ENCODE measurements at regions not wholly inside any gene's neighbourhood (a gene's known extent, or its start where the extent isn't known, plus 50 kb on each side); places are given as distances from the start of the nearest gene placed in this dataset.

DNA sequence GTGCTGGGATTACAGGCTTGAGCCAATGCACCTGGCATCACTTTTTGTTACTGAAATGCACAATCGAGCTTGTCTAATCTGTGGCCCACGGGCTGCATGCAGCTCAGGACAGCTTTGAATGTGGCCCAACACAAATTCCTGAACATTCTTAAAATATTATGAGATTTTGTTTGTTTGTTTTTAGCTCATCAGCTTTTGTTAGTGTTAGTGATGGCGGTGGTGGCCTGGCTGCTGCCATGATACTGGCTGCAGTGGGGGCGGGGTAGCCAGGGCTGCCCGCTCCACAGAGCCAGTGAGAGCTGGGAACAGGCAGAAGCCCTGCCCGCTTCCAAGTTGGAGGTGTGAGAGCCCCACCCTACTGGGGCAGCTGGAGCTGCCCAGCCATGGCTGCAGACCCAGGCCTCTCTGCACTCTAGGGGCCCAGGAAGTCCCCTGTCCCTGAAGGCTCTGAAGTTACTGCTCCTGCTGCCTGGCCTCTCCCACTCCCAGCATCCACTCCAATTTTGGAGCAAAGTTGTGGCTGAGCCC lies 76.6 kb upstream of the SHB start:
- H3K27ac ChIP-seq (ENCODE audit: low read depth, low read length, poor library complexity, severe bottlenecking): no peak overlapping the region
- H3K9me3 ChIP-seq (ENCODE audit: low read length): no peaks in the 10 kb centered on the region
- TF ChIP-seq, protein P1, sequence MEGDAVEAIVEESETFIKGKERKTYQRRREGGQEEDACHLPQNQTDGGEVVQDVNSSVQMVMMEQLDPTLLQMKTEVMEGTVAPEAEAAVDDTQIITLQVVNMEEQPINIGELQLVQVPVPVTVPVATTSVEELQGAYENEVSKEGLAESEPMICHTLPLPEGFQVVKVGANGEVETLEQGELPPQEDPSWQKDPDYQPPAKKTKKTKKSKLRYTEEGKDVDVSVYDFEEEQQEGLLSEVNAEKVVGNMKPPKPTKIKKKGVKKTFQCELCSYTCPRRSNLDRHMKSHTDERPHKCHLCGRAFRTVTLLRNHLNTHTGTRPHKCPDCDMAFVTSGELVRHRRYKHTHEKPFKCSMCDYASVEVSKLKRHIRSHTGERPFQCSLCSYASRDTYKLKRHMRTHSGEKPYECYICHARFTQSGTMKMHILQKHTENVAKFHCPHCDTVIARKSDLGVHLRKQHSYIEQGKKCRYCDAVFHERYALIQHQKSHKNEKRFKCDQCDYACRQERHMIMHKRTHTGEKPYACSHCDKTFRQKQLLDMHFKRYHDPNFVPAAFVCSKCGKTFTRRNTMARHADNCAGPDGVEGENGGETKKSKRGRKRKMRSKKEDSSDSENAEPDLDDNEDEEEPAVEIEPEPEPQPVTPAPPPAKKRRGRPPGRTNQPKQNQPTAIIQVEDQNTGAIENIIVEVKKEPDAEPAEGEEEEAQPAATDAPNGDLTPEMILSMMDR (IDR thresholded peaks at IDR 0.05; ENCODE audit: low read length): no peak
- TF ChIP-seq EZH2 (IDR thresholded peaks at IDR 0.05; ENCODE audit: borderline replicate concordance, low read length): no peak
- no peaks in the 10 kb centered on the region for H3K9me2 ChIP-seq (ENCODE audit: low read depth, low read length)
- H3K4me3 ChIP-seq (ENCODE audit: low read depth, low read length, poor library complexity, severe bottlenecking): no peak overlapping the region
- no peak overlapping the region for H3K9ac ChIP-seq (ENCODE audit: low read length)
- no peak overlapping the region for H3K4me2 ChIP-seq (ENCODE audit: low read length)
- no peaks in the 10 kb centered on the region; the same call in 1 of the 2 replicates for H3K36me3 ChIP-seq (ENCODE audit: insufficient read depth, low read length)
- no peaks in the 10 kb centered on the region for H3F3A ChIP-seq (ENCODE audit: insufficient read depth, low read length)
- no peaks in the 10 kb centered on the region for H4K20me1 ChIP-seq (ENCODE audit: insufficient read depth, low read length)
- no peaks in the 10 kb centered on the region for H3K4me1 ChIP-seq (ENCODE audit: insufficient read depth, low read length, severe bottlenecking)
- H3K79me2 ChIP-seq (ENCODE audit: insufficient read depth, low read length): no peaks in the 10 kb centered on the region
- peaks cover 4% of the 10 kb centered on the region; the same call in 1 of the 2 replicates for H3K27me3 ChIP-seq (ENCODE audit: insufficient read depth, low read length)
- no peak overlapping the region for H2AFZ ChIP-seq (ENCODE audit: low read length)

- Histone ChIP-seq H3K27ac (ENCODE audit: low read depth, low read length, poor library complexity, severe bottlenecking) (no peak overlapping the region), H3K4me2 (ENCODE audit: low read length) (no peak overlapping the region), H3K4me3 (ENCODE audit: low read depth, low read length, poor library complexity, severe bottlenecking) (no peak overlapping the region), H3K79me2 (ENCODE audit: insufficient read depth, low read length) (no peaks in the 10 kb centered on the region), H3F3A (ENCODE audit: insufficient read depth, low read length) (no peaks in the 10 kb centered on the region), H3K9me2 (ENCODE audit: low read depth, low read length) (no peaks in the 10 kb centered on the region), H2AFZ (ENCODE audit: low read length) (no peak overlapping the region), H3K9ac (ENCODE audit: low read length) (no peak overlapping the region), H3K36me3 (ENCODE audit: insufficient read depth, low read length) (no peaks in the 10 kb centered on the region; the same call in 1 of the 2 replicates), H3K9me3 (ENCODE audit: low read length) (no peaks in the 10 kb centered on the region), H4K20me1 (ENCODE audit: insufficient read depth, low read length) (no peaks in the 10 kb centered on the region), H3K27me3 (ENCODE audit: insufficient read depth, low read length) (peaks cover 4% of the 10 kb centered on the region; the same call in 1 of the 2 replicates), H3K4me1 (ENCODE audit: insufficient read depth, low read length, severe bottlenecking) (no peaks in the 10 kb centered on the region)
- TF ChIP-seq, protein P1 (IDR thresholded peaks at IDR 0.05; ENCODE audit: low read length): no peak
- no peak for TF ChIP-seq EZH2 (IDR thresholded peaks at IDR 0.05; ENCODE audit: borderline replicate concordance, low read length)
Measured at GRCh38 chr9:38144421-38144820, 75.4 kb upstream of the SHB start.

GRCh38 chr9:38141746-38142591 lies 72.9 kb upstream of the SHB start:
- no peak overlapping the region for H3K27ac ChIP-seq (ENCODE audit: low read depth, low read length, poor library complexity, severe bottlenecking)
- H3F3A ChIP-seq (ENCODE audit: insufficient read depth, low read length): no peaks in the 10 kb centered on the region
- H3K9ac ChIP-seq (ENCODE audit: low read length): no peak overlapping the region
- TF ChIP-seq, protein P1 (IDR thresholded peaks at IDR 0.05; ENCODE audit: low read length): no peak
- no peak for TF ChIP-seq EZH2 (IDR thresholded peaks at IDR 0.05; ENCODE audit: borderline replicate concordance, low read length)
- H3K9me2 ChIP-seq (ENCODE audit: low read depth, low read length): no peaks in the 10 kb centered on the region
- no peaks in the 10 kb centered on the region for H3K9me3 ChIP-seq (ENCODE audit: low read length)
- H3K4me1 ChIP-seq (ENCODE audit: insufficient read depth, low read length, severe bottlenecking): no peaks in the 10 kb centered on the region
- H3K4me2 ChIP-seq (ENCODE audit: low read length): no peak overlapping the region
- no peak overlapping the region for H2AFZ ChIP-seq (ENCODE audit: low read length)
- peaks cover 4% of the 10 kb centered on the region; the same call in 1 of the 2 replicates for H3K27me3 ChIP-seq (ENCODE audit: insufficient read depth, low read length)
- no peaks in the 10 kb centered on the region; the same call in 1 of the 2 replicates for H3K36me3 ChIP-seq (ENCODE audit: insufficient read depth, low read length)
- no peaks in the 10 kb centered on the region for H4K20me1 ChIP-seq (ENCODE audit: insufficient read depth, low read length)
- no peak overlapping the region for H3K4me3 ChIP-seq (ENCODE audit: low read depth, low read length, poor library complexity, severe bottlenecking)
- H3K79me2 ChIP-seq (ENCODE audit: insufficient read depth, low read length): no peaks in the 10 kb centered on the region

Measured in OCI-LY1 (cell line).